IMR-90 (cell line): ENCODE measurements at regions not wholly inside any gene's neighbourhood (a gene's known extent, or its start where the extent isn't known, plus 50 kb on each side); places are given as distances from the start of the nearest gene placed in this dataset.

ENCODE experiments used
- ATAC-seq: fragments of 200-7000 bp; cut with Tn5 transposase; 2 replicates; pipeline ENCODE4 v1.9.1; 2020; ENCODE audit warnings: low read depth, mild to moderate bottlenecking, moderate library complexity
- BruUV-seq: library from RNA; stranded (reverse); fragments of 400-500 nt; replicated peaks from 2 replicates; lab custom pipeline; 2021; lab: Mats Ljungman, UMichigan
- CTCF ChIA-PET: fragments of 300-600 bp; formaldehyde crosslinking; extraction: SDS; loops from one replicate; lab custom pipeline; 2021; ENCODE audit warnings: antibody characterized with exemption; lab: Yijun Ruan, JAX
- POLR2A ChIA-PET: fragments of 300-600 bp; sonication (Branson Sonifier 250); formaldehyde crosslinking; loops from one replicate; lab custom pipeline; 2022; ENCODE audit warnings: antibody characterized with exemption; ENCODE audit not compliant: unreplicated experiment; lab: Charles Lee
- DNase-seq: peaks from one replicate; pipeline ENCODE4 v3.0.0; 2013
- H2AFZ ChIP-seq: replicated peaks from 2 replicates; pipeline ENCODE3; 2013; ENCODE audit warnings: low read length, mild to moderate bottlenecking; ENCODE audit not compliant: poor library complexity
- H2AK5ac ChIP-seq: 2 replicates; pipeline ENCODE4 v1.6.1; 2013; ENCODE audit warnings: low read depth, low read length, inconsistent platforms
- H2AK9ac ChIP-seq: replicated peaks from 2 replicates; pipeline ENCODE3; 2013; ENCODE audit warnings: mild to moderate bottlenecking, low read depth, low read length, moderate library complexity; ENCODE audit not compliant: poor library complexity
- H2BK120ac ChIP-seq: 2 replicates; pipeline ENCODE4 v1.6.1; 2013; ENCODE audit warnings: low read depth, low read length, inconsistent platforms
- H2BK15ac ChIP-seq: 3 replicates; pipeline ENCODE4 v1.6.1; 2013; ENCODE audit warnings: low read depth, low read length, inconsistent platforms
- H2BK20ac ChIP-seq: 2 replicates; pipeline ENCODE4 v1.6.1; 2013; ENCODE audit warnings: low read depth, mild to moderate bottlenecking, inconsistent platforms, low read length, moderate library complexity
- H2BK5ac ChIP-seq: 2 replicates; pipeline ENCODE4 v1.6.1; 2013; ENCODE audit warnings: mild to moderate bottlenecking, low read depth, low read length, inconsistent platforms; ENCODE audit not compliant: poor library complexity, severe bottlenecking
- H3K14ac ChIP-seq: replicated peaks from 2 replicates; pipeline ENCODE4 v1.6.1; 2013; ENCODE audit warnings: low read depth, low read length, inconsistent platforms
- H3K18ac ChIP-seq: 2 replicates; pipeline ENCODE4 v1.6.1; 2013; ENCODE audit warnings: low read depth, low read length, control low read depth
- H3K23ac ChIP-seq: 2 replicates; pipeline ENCODE4 v1.6.1; 2013; ENCODE audit warnings: low read depth, low read length, inconsistent platforms
- H3K27ac ChIP-seq: 2 replicates; pipeline ENCODE4 v1.5.1; 2013; ENCODE audit warnings: mild to moderate bottlenecking, control low read depth, low read length; ENCODE audit not compliant: insufficient read depth
- H3K27me3 ChIP-seq: 2 replicates; pipeline ENCODE4 v1.6.1; 2013; ENCODE audit warnings: low read length; ENCODE audit not compliant: control insufficient read depth, insufficient read depth
- H3K36me3 ChIP-seq: 2 replicates; pipeline ENCODE4 v1.6.1; 2013; ENCODE audit warnings: low read length, mixed read lengths; ENCODE audit not compliant: control insufficient read depth, insufficient read depth
- H3K4ac ChIP-seq: 2 replicates; pipeline ENCODE4 v1.6.1; 2013; ENCODE audit warnings: low read depth, low read length, inconsistent platforms
- H3K4me1 ChIP-seq: 2 replicates; pipeline ENCODE4 v1.6.1; 2013; ENCODE audit warnings: low read length, mixed read lengths; ENCODE audit not compliant: control insufficient read depth, insufficient read depth
- H3K4me2 ChIP-seq: 2 replicates; pipeline ENCODE4 v1.6.1; 2013; ENCODE audit warnings: low read depth, mild to moderate bottlenecking, control low read depth, low read length, moderate library complexity
- H3K4me3 ChIP-seq: 2 replicates; pipeline ENCODE4 v1.5.1; 2013; ENCODE audit warnings: low read depth, mild to moderate bottlenecking, control low read depth, low read length, moderate library complexity; ENCODE audit not compliant: insufficient read depth
- H3K56ac ChIP-seq: 2 replicates; pipeline ENCODE4 v1.6.1; 2013; ENCODE audit warnings: low read length, inconsistent platforms; ENCODE audit not compliant: insufficient read depth; ENCODE audit errors: extremely low read depth
- H3K79me1 ChIP-seq, 2 experiments: 2 replicates each; pipeline ENCODE4 v1.6.1; 2013; ENCODE audit warnings: low read length in 2 of 2, inconsistent platforms in 1 of 2, low read depth in 1 of 2
- H3K9ac ChIP-seq: 2 replicates; pipeline ENCODE4 v1.6.1; 2013; ENCODE audit warnings: low read depth, low read length, control low read depth
- H3K9me1 ChIP-seq: 2 replicates; pipeline ENCODE4 v1.6.1; 2013; ENCODE audit warnings: low read length, inconsistent platforms; ENCODE audit not compliant: insufficient read depth
- H3K9me3 ChIP-seq: 2 replicates; pipeline ENCODE4 v1.6.1; 2013; ENCODE audit warnings: low read length; ENCODE audit not compliant: control insufficient read depth, insufficient read depth
- H4K20me1 ChIP-seq: 2 replicates; pipeline ENCODE4 v1.6.1; 2013; ENCODE audit warnings: low read length, inconsistent platforms; ENCODE audit not compliant: insufficient read depth
- H4K5ac ChIP-seq: 2 replicates; pipeline ENCODE4 v1.6.1; 2013; ENCODE audit warnings: mild to moderate bottlenecking, low read depth, low read length, control low read depth
- H4K8ac ChIP-seq, 2 experiments: 2 replicates each; pipeline ENCODE4 v1.6.1; 2013; ENCODE audit warnings: low read depth in 2 of 2, low read length in 2 of 2, control low read depth in 1 of 2, inconsistent platforms in 1 of 2
- H4K91ac ChIP-seq: 2 replicates; pipeline ENCODE4 v1.6.1; 2013; ENCODE audit warnings: low read depth, low read length, inconsistent platforms; ENCODE audit not compliant: insufficient read depth
- BHLHE40 ChIP-seq: fragments of 150-350 bp; IDR thresholded peaks from 2 replicates; pipeline ENCODE4 v1.6.1; 2016; ENCODE audit warnings: mild to moderate bottlenecking, low read depth, low read length
- CEBPB ChIP-seq: IDR thresholded peaks from 2 replicates; pipeline ENCODE4 v1.6.1; 2012; ENCODE audit warnings: low read depth, low read length, improper control_type of control experiment
- CHD1 ChIP-seq: IDR thresholded peaks from 2 replicates; pipeline ENCODE4 v1.6.1; 2012; ENCODE audit warnings: low read depth, low read length, improper control_type of control experiment
- FOS ChIP-seq: fragments of 150-350 bp; IDR thresholded peaks from 2 replicates; pipeline ENCODE4 v1.6.1; 2016; ENCODE audit warnings: low read depth, low read length
- MAFK ChIP-seq: IDR thresholded peaks from 2 replicates; pipeline ENCODE4 v1.6.1; 2012; ENCODE audit warnings: low read depth, low read length, improper control_type of control experiment
- MXI1 ChIP-seq: IDR thresholded peaks from 2 replicates; pipeline ENCODE4 v1.6.1; 2012; ENCODE audit warnings: low read depth, mild to moderate bottlenecking, low read length, moderate library complexity, borderline replicate concordance
- NFE2L2 ChIP-seq: fragments of 150-350 bp; IDR thresholded peaks from 2 replicates; pipeline ENCODE4 v1.6.1; 2016; ENCODE audit warnings: low read depth, mild to moderate bottlenecking, low read length
- POLR2A ChIP-seq: IDR thresholded peaks from 2 replicates; pipeline ENCODE4 v1.6.1; 2012; ENCODE audit warnings: mild to moderate bottlenecking, low read depth, low read length
- RCOR1 ChIP-seq: IDR thresholded peaks from 2 replicates; pipeline ENCODE4 v1.6.1; 2012; ENCODE audit warnings: mild to moderate bottlenecking, low read length, improper control_type of control experiment; ENCODE audit not compliant: insufficient replicate concordance
- RFX5 ChIP-seq: IDR thresholded peaks from 2 replicates; pipeline ENCODE4 v1.8.0; 2012; ENCODE audit warnings: low read depth, mild to moderate bottlenecking, low read length, moderate library complexity
- SMC3 ChIP-seq: fragments of 150-350 bp; IDR thresholded peaks from 2 replicates; pipeline ENCODE4 v1.6.1; 2016; ENCODE audit warnings: low read depth, mild to moderate bottlenecking, antibody characterized with exemption, low read length, moderate library complexity
- WGBS, 2 experiments: methylation state at CpG; one replicate each; pipeline versions ENCODE4 v1.1.5 to v1.1.7; 2013; ENCODE audit warnings: missing lambda C conversion rate in 2 of 2; ENCODE audit not compliant: insufficient read length in 1 of 2; ENCODE audit errors: extremely low coverage in 2 of 2; 5-methylcytosine and 5-hydroxymethylcytosine counted together
- dilution Hi-C: fragments of 300-500 bp; cut with HindIII; formaldehyde crosslinking; loops from one replicate; pipeline ENCODE4 v1.14.3; 2018; ENCODE audit warnings: low sequenced_read_pairs; ENCODE audit not compliant: unreplicated experiment
- in situ Hi-C: fragments of 300-500 bp; cut with MboI; formaldehyde crosslinking; loops from 3 replicates; pipeline ENCODE4 v1.14.3; 2019; ENCODE audit warnings: low sequenced_read_pairs, inconsistent platforms, mixed read lengths
- intact Hi-C: fragments of 100-400 bp; cut with micrococcal nuclease; formaldehyde crosslinking; loops from 2 replicates; pipeline ENCODE4 v1.10.0; 2022
- TF ChIP-seq, protein P1 (sequence below): fragments of 150-350 bp; IDR thresholded peaks from 2 replicates; pipeline ENCODE4 v1.6.1; 2016; ENCODE audit warnings: low read depth, mild to moderate bottlenecking, low read length, moderate library complexity, borderline replicate concordance
- TF ChIP-seq, protein P2 (sequence below): conservative IDR thresholded peaks from 2 replicates; pipeline ENCODE4 v1.5.1; 2012; ENCODE audit warnings: mild to moderate bottlenecking, low read depth, low read length, improper control_type of control experiment
- TF ChIP-seq, protein P3 (sequence below): fragments of 150-350 bp; IDR thresholded peaks from 2 replicates; pipeline ENCODE4 v1.6.1; 2017; ENCODE audit warnings: mild to moderate bottlenecking, antibody characterized with exemption, low read length, low read depth

DNA sequence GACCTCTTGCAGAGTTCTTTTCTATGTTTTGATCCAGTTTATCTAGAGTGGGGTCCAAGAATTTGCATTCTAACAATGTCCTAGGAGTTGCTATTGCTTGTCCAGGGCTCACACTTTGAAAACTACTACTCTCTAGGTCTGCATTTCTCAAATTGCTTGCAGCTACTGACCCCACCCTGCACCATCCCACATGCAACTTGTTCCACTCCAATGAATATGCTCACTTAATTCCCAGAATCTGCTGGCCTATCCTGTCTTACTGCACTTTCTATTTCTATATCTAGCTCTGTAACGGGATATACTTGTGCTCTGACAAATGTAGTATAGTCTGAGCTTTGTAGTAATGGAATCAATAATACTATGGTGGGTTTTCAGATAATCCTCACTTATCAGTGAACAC, 570.3 kb downstream of the IQCM start:
- Histone ChIP-seq H3K4ac (no peak overlapping the region), H3K27ac (no peak overlapping the region), H3K4me1 (no peaks in the 10 kb centered on the region), H3K36me3 (no peaks in the 10 kb centered on the region), H3K14ac (no peak overlapping the region), H2BK15ac (no peak overlapping the region), H3K9me3 (no peaks in the 10 kb centered on the region), H3K4me3 (no peak overlapping the region), H3K23ac (no peak overlapping the region), H4K8ac (no peak overlapping the region), H3K4me2 (no peak overlapping the region), H3K56ac (no peak overlapping the region), H2BK120ac (no peak overlapping the region), H2AK9ac (no peak overlapping the region), H3K9me1 (no peaks in the 10 kb centered on the region), H3K9ac (no peak overlapping the region), H2BK20ac (no peak overlapping the region), H2BK5ac (no peak overlapping the region), H4K5ac (no peak overlapping the region), H2AK5ac (no peak overlapping the region), H4K20me1 (no peaks in the 10 kb centered on the region), H3K18ac (no peak overlapping the region), H4K91ac (no peak overlapping the region), H2AFZ (no peak overlapping the region), H3K27me3 (no peaks in the 10 kb centered on the region), H3K79me1 (no peaks in the 10 kb centered on the region)
- DNase-seq (no peak), ATAC-seq (no peak)
- in situ Hi-C loops (no loop called here), dilution Hi-C loops (no loop called here), intact Hi-C loops (no loop called here)
- ChIA-PET POLR2A (no interaction called here), CTCF (interaction anchor here (0.6 kb wide), 1 partner anchor 455 kb away, joined by 6 read pairs; no protein-coding TSS in a partner anchor)
- no TSS peak for BruUV-seq
- WGBS, 2 experiments: no CpG with 5 or more reads among the region's 1 CpG
- TF ChIP-seq RFX5 (no peak), NFE2L2 (no peak), SMC3 (no peak), MAFK (no peak), MXI1 (no peak), FOS (no peak), CEBPB (no peak), RCOR1 (no peak), CHD1 (no peak), POLR2A (no peak), BHLHE40 (no peak)
- TF ChIP-seq, protein P1, sequence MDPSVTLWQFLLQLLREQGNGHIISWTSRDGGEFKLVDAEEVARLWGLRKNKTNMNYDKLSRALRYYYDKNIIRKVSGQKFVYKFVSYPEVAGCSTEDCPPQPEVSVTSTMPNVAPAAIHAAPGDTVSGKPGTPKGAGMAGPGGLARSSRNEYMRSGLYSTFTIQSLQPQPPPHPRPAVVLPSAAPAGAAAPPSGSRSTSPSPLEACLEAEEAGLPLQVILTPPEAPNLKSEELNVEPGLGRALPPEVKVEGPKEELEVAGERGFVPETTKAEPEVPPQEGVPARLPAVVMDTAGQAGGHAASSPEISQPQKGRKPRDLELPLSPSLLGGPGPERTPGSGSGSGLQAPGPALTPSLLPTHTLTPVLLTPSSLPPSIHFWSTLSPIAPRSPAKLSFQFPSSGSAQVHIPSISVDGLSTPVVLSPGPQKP: no peak
- TF ChIP-seq, protein P2, sequence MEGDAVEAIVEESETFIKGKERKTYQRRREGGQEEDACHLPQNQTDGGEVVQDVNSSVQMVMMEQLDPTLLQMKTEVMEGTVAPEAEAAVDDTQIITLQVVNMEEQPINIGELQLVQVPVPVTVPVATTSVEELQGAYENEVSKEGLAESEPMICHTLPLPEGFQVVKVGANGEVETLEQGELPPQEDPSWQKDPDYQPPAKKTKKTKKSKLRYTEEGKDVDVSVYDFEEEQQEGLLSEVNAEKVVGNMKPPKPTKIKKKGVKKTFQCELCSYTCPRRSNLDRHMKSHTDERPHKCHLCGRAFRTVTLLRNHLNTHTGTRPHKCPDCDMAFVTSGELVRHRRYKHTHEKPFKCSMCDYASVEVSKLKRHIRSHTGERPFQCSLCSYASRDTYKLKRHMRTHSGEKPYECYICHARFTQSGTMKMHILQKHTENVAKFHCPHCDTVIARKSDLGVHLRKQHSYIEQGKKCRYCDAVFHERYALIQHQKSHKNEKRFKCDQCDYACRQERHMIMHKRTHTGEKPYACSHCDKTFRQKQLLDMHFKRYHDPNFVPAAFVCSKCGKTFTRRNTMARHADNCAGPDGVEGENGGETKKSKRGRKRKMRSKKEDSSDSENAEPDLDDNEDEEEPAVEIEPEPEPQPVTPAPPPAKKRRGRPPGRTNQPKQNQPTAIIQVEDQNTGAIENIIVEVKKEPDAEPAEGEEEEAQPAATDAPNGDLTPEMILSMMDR: no peak
- TF ChIP-seq, protein P3, sequence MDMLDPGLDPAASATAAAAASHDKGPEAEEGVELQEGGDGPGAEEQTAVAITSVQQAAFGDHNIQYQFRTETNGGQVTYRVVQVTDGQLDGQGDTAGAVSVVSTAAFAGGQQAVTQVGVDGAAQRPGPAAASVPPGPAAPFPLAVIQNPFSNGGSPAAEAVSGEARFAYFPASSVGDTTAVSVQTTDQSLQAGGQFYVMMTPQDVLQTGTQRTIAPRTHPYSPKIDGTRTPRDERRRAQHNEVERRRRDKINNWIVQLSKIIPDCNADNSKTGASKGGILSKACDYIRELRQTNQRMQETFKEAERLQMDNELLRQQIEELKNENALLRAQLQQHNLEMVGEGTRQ: no peak
